ENCODE measurements at regions not wholly inside any gene's neighbourhood (a gene's known extent, or its start where the extent isn't known, plus 50 kb on each side); places are given as distances from the start of the nearest gene placed in this dataset.

DNA sequence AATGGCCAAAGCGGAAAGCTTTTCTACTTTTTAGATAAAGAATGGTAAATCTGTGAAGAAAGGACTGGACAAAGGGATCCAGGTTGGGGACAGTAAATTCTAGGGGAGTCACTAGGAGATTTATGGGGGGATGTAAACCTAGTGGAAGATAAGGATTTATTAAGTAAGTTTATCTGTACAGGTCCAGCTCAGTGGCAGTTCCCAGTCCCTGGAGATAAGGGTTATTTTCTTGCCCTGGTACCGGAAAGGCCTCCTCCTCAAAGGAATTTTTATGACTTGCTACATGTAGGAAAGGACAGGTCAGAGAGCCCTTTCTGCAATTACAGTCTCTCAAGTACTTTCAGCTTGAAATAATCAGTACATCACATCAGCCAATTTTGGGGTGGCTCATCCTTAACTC is 72.6 kb upstream of the BICD1 start:
- no peaks in the 10 kb centered on the region for H3K9me3 Mint-ChIP-seq
- DNase-seq (ENCODE audit: low spot score in 2 of 2): no peak
- no peak for ATAC-seq
- no peak overlapping the region for H3K4me3 Mint-ChIP-seq
- no peak overlapping the region for H3K27ac Mint-ChIP-seq
- peaks cover 6% of the 10 kb centered on the region for H3K4me1 Mint-ChIP-seq
- H3K36me3 Mint-ChIP-seq: no peaks in the 10 kb centered on the region

DNA sequence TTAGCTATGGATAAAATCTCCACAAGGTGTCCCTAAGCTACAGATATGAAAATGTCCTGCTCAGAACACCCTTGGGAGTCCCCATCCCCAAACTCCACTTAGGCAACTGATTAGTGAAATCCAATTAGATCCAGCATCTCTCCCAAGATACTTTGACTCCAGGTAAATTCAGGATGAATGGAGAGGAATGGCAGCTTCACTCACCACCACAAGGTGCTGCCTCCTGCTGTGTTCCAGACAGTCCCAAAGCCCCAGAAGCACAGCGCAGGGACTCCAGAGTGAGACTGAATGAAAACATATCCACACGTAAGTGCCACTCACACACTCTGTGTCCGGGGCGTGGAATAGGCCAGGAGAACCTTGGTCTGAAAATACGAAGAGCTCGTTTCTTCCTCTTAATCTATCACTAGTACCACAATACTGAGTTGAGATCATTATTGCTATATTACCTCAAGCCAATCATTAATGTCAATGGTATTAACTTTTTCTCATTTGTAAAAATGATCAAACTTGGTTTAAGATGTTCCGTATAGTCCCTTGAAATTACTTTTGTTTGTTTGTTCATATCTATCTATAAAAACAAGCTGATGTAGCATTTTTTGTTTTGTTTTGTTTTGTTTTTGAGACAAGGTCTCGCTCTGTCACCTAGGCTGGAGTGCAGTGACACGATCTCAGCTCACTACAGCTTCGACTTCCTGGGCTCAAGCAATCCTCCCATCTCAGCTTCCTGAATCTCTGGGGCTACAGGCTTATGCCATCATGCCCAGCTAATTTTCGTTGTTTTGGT is 70.0 kb upstream of the BICD1 start:
- H3K9me3 Mint-ChIP-seq: no peaks in the 10 kb centered on the region
- H3K27ac Mint-ChIP-seq: no peak overlapping the region
- no peaks in the 10 kb centered on the region for H3K4me1 Mint-ChIP-seq
- DNase-seq (ENCODE audit: low spot score in 2 of 2): no peak
- no peak overlapping the region for H3K4me3 Mint-ChIP-seq
- H3K36me3 Mint-ChIP-seq: no peaks in the 10 kb centered on the region
- no peak for ATAC-seq

DNA sequence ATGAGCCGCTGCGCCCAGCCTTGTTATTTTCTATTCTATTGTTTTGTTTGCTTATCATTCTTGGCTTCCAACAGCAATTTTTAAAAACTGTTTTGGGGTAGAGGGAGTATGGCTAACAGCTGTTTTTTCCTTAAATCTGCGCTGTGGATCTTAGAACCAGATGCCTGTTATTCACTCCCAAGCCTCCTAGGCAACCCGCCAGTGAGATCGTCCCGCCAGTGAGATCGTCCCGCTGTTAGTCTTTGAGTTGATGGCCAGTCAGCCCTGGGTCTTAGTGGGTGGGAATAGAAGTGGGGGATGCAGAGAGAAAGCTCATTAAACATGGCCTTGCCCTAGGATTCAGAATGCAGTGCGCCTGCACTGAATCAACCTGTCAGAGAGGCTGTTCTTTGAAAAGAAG is 67.3 kb upstream of the BICD1 start:
- no peaks in the 10 kb centered on the region for H3K4me1 Mint-ChIP-seq
- ATAC-seq (no peak), DNase-seq (ENCODE audit: low spot score in 2 of 2) (no peak)
- H3K36me3 Mint-ChIP-seq: no peaks in the 10 kb centered on the region
- H3K4me3 Mint-ChIP-seq: no peak overlapping the region
- H3K9me3 Mint-ChIP-seq: peaks cover 7% of the 10 kb centered on the region
- no peak overlapping the region for H3K27ac Mint-ChIP-seq

DNA sequence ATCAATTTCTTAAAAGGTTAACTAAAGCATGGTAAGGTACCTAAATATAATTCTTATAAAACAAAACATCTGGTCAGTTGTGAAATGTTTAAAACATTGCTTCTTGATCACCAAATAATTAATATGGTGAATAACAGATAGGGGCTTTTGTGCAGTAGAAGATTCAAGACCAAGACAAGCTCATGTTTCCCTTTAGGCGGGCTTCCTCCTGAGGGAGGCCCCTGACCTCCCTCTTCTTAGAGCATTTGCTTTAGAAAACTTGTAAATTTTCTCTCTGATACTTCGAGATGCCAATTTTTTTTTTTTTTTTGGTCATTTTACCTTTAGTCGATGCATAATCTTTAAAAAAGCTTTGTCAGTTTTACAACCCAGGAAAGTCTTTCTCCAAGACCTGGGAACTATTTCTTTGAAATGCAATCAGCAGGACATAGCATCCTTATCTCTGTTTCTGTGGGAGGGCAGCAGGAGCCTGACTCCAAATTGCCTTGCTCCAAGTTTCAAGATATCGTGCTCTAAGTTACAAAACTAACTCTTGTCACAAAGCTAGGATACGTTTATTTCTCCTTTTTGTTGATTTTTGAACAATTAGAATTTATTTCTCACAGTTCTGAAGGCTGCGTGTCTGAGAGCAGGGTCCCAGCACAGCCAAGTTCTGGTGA is 66.6 kb upstream of the BICD1 start:
- no peak for ATAC-seq
- no peaks in the 10 kb centered on the region for H3K36me3 Mint-ChIP-seq
- no peak for DNase-seq (ENCODE audit: low spot score in 2 of 2)
- H3K4me3 Mint-ChIP-seq: no peak overlapping the region
- peaks cover 8% of the 10 kb centered on the region for H3K9me3 Mint-ChIP-seq
- H3K27ac Mint-ChIP-seq: no peak overlapping the region
- no peaks in the 10 kb centered on the region for H3K4me1 Mint-ChIP-seq

DNA sequence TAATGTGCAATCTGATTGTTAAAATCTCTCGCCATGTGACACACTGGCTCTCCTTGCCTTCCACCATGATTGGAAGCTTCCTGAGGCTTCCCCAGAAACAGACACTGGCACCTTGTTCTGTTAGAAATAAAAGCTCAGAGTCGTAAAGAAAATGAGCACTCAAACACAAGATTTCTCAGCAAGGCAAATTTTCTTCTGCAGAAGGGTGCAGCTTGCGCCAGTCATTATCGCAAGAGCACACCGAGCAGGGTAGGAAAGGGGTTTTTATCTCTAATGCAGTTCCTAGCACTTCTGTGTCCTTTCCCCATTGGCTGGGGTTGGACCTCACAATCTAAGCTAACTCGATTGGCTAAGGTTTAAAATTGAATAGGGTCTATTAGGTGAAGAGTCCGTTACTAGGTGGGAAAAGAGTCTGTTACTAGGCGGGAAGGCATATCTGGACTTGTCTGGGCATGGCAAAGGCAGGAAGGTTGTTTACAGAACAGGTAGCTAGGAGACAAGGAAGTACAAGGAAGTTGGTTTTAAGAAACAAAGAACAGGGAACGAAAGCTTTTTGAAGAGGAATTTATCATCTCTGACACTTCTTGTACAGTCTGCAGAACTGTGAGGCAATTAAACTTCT is 62.6 kb upstream of the BICD1 start:
- no peak overlapping the region for H3K27ac Mint-ChIP-seq
- DNase-seq (ENCODE audit: low spot score in 2 of 2): no peak
- peaks cover 6% of the 10 kb centered on the region for H3K36me3 Mint-ChIP-seq

DNA sequence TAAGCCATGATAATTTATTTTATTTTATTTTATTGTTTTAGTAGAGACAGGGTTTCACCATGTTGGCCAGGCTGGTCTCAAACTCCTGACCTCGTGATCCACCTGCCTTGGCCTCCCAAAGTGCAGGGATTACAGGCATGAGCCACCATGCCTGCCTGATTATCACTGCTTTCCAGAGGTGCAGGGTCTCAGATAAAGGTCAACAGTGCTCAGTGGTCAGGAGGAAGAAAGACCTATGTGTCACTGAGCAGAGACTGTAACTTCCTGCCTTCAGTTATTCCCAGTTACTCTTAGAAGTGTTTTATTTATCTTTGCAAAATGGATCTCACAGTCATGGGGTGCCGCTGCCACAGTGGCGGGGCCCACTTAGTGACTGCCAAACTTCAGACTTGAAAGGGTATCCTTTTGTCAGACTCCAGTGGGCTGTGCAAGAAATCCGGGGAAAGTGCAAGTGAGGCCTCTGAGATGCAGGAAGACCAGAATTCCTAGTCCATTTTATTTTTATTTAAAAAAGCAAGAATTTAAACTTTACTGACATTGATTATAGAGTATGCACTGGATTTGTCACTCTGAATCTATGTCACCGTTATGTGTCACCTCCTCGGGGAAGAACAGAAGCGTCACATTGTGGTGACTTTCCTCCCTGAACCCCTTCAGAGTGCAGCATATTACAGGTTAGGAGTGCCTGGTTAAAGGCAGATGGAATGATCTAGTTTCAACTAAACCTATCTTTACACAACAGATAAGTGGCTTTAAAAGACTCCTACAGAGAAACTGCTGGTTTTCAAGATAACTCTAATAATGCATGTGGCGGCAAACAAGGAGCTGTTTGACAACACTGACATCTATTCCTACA is 59.1 kb upstream of the BICD1 start:
- DNase-seq (ENCODE audit: low spot score in 2 of 2) (no peak), ATAC-seq (peak; percentile 53)
- no peak overlapping the region for H3K27ac Mint-ChIP-seq
- H3K4me1 Mint-ChIP-seq: no peaks in the 10 kb centered on the region
- peaks cover 11% of the 10 kb centered on the region for H3K9me3 Mint-ChIP-seq
- H3K36me3 Mint-ChIP-seq: peaks cover 6% of the 10 kb centered on the region
- H3K4me3 Mint-ChIP-seq: no peak overlapping the region

More for the DNA sequence above, 62.6 kb upstream of the BICD1 start:
- ATAC-seq: no peak
- Mint-ChIP-seq H3K4me1 (no peaks in the 10 kb centered on the region), H3K9me3 (peaks cover 11% of the 10 kb centered on the region), H3K4me3 (no peak overlapping the region)

DNA sequence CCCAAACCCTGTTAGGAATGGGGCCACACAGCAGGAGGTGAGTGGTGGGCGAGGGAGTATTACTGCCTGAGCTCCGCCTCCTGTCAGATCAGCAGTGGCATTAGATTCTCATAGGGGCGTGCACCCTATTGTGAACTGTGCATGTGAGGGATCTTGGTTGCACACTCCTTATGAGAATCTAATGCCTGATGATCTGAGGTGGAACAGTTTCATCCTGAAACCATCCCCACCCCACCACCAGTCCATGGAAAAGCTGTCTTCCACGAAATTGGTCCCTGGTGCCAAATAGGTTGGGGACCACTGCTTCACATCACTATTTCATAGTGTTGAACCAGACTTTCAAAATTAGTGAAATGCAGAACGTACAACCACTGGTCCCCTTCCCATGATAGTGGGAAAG is 57.9 kb upstream of the BICD1 start:
- no peak for DNase-seq (ENCODE audit: low spot score in 2 of 2)
- peaks cover 6% of the 10 kb centered on the region for H3K36me3 Mint-ChIP-seq
- no peak overlapping the region for H3K27ac Mint-ChIP-seq
- H3K4me1 Mint-ChIP-seq: no peaks in the 10 kb centered on the region
- H3K4me3 Mint-ChIP-seq: no peak overlapping the region
- peaks cover 10% of the 10 kb centered on the region for H3K9me3 Mint-ChIP-seq
- no peak for ATAC-seq

DNA sequence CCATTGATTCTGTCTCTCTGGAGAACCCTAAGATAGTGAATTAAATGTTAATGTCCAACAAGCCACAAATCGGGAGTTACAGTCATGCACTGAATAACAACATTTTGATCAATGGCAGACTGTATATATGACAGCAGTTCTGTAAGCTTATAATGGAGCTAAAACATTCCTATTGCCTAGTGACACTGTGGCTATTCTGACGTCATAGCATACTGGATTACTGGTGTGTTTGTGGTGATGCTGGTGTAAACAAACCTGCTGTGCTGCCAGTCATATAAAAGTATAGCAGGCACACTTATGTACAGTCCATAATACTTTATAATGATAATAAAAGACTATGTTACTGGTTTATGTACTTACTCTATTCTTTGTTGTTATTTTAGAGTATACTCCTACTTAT is 56.7 kb upstream of the BICD1 start:
- Mint-ChIP-seq H3K9me3 (peaks cover 6% of the 10 kb centered on the region), H3K4me1 (no peaks in the 10 kb centered on the region), H3K4me3 (no peak overlapping the region), H3K36me3 (peaks cover 6% of the 10 kb centered on the region), H3K27ac (no peak overlapping the region)
- DNase-seq (ENCODE audit: low spot score in 2 of 2) (no peak), ATAC-seq (no peak)

DNA sequence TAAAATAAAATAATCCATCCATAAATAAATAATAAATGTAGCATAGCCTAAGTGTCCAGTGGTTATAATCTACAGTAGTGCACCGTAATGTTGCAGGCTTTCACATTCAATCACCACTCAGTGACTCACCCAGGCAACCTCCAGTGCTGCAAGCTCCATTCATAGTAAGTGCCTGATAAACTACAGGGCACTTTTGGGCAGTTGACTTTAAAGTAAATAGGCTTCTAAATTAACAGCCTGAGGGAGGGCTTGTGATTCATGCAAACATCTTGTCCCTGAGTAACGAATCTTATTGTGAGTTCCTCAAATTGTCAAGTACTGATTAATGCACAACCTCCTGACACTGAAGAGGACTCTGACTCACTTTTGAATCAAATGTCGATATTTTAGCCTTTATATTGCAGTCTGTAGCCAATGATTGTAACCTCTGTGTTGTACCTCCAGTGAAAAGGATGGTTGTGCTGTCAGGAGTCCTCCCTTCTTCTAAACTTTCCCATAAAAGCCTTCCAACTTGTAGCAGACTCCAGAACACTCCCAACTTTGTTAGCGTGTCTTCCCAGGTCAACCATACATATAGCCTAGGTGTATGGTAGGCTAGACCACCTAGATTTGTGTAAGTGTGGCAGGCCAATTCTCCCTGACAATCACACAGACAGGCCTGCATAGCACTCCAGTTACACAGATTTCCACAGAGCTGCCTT is 55.0 kb upstream of the BICD1 start:
- DNase-seq (ENCODE audit: low spot score in 2 of 2) (no peak), ATAC-seq (peak; percentile 92)
- Mint-ChIP-seq H3K4me3 (no peak overlapping the region), H3K4me1 (no peaks in the 10 kb centered on the region), H3K27ac (no peak overlapping the region), H3K36me3 (no peaks in the 10 kb centered on the region), H3K9me3 (peaks cover 3% of the 10 kb centered on the region)

DNA sequence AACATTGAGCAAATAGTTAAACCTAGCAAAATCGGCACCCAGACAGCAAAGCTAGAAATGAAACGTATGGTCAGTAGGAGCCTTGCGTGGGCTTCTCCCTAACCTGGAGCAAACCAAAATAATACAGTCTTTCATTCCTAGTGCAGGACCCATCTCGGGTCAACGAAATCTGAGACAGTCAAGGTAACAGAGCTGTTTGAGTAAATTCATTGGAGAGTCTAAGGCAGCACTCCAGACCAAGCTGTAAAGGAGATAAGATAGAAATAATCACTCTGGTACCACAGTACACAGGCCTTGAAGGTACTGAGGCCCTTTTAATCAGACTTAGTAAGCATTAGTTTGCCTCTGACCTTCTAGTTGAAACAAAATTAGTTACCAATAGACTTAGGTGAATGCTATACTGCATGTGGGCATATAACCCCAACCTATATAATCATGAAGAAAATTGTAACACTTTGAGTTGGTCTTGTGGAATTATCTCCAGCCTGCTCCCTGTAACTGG is 54.4 kb upstream of the BICD1 start:
- H3K36me3 Mint-ChIP-seq: no peaks in the 10 kb centered on the region
- no peak overlapping the region for H3K4me3 Mint-ChIP-seq
- ATAC-seq (no peak), DNase-seq (ENCODE audit: low spot score in 2 of 2) (no peak)
- H3K4me1 Mint-ChIP-seq: no peaks in the 10 kb centered on the region
- H3K27ac Mint-ChIP-seq: no peak overlapping the region
- peaks cover 3% of the 10 kb centered on the region for H3K9me3 Mint-ChIP-seq

DNA sequence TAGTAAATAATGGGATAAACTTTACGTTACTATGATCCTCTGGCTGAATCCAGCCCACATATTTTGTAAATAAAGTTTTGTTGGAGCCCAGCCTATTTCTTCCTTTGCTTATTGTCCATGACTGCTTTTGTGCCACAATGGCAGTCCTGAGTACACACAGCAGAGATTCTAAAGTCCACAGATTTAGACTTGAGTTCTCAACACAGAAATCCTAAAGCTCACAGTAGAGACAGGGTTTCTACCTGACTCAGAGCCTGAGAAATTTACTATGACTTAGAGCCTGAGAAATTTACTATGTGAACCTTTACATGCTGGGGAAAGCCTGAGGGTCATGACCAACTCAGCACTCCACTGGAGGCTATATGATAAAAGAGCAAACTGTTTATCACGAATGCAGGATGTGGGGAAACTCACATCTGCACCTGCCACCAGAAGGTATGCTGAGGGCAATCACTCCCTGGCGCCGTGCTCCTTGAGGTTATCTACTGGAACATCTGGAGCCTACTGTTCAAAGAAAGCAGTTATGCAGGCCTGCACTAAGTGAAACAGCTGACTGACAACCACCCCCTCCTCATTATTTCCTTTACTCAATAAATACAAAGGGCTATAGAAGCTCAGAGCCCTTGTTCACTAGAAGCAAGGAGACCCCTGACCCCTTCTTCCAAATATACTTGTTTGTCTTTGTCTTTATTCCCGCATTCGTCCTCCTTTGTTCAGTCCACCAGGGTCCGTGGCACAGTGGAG is 52.6 kb upstream of the BICD1 start:
- Mint-ChIP-seq H3K27ac (no peak overlapping the region), H3K9me3 (peaks cover 3% of the 10 kb centered on the region), H3K4me1 (no peaks in the 10 kb centered on the region), H3K36me3 (no peaks in the 10 kb centered on the region), H3K4me3 (no peak overlapping the region)
- DNase-seq (ENCODE audit: low spot score in 2 of 2) (no peak), ATAC-seq (peak; percentile 71)

Data from stimulated activated effector memory CD8-positive, alpha-beta T cell treated with anti-CD3 and anti-CD28 coated beads, Interleukin-12 subunit alpha, Interleukin-12 subunit beta, amount 100 ng/mL, for 72 hours (primary cell).